A549 (cell line): ENCODE measurements at regions not wholly inside any gene's neighbourhood (a gene's known extent, or its start where the extent isn't known, plus 50 kb on each side); places are given as distances from the start of the nearest gene placed in this dataset.

ENCODE experiments used
- CHD2 ChIP-seq: fragments of 150-350 bp; IDR thresholded peaks from 2 replicates; pipeline ENCODE4 v1.6.1; 2014; ENCODE audit warnings: low read length; ENCODE audit not compliant: partially characterized antibody
- CTCF ChIP-seq: fragments of >200 bp; sonication (Bioruptor Twin); formaldehyde crosslinking; IDR thresholded peaks from 3 replicates; pipeline ENCODE4 v1.5.1; 2016
- EHMT2 ChIP-seq: fragments of 200-600 bp; sonication (generic); IDR thresholded peaks from 2 replicates; pipeline ENCODE4 v1.6.1; 2016; ENCODE audit warnings: antibody characterized with exemption, low read depth, mild to moderate bottlenecking, moderate library complexity
- EP300 ChIP-seq, 2 experiments: fragments of >200 bp; sonication (Bioruptor Twin); formaldehyde crosslinking; IDR thresholded peaks; 2 replicates in 1 of 2; 3 replicates in 1 of 2; pipeline ENCODE4 v1.6.1; 2016 to 2017
- HOXB13 ChIP-seq: fragments of 250-450 bp; sonication (Bioruptor Pico); IDR thresholded peaks from 2 replicates; pipeline ENCODE4 v1.5.0; 2020; ENCODE audit warnings: low read depth, mild to moderate bottlenecking, moderate library complexity
- MAFK ChIP-seq: fragments of 450-650 bp; IDR thresholded peaks from 2 replicates; pipeline ENCODE4 v1.6.1; 2014; ENCODE audit not compliant: partially characterized antibody
- PHF8 ChIP-seq: fragments of 200-600 bp; sonication (generic); IDR thresholded peaks from 2 replicates; pipeline ENCODE4 v1.6.1; 2016; ENCODE audit warnings: low read depth, mild to moderate bottlenecking, antibody characterized with exemption, moderate library complexity, borderline replicate concordance
- POLR2A ChIP-seq: IDR thresholded peaks from 2 replicates; pipeline ENCODE4 v1.6.1; 2012; ENCODE audit warnings: mild to moderate bottlenecking, low read length
- RCOR1 ChIP-seq: fragments of 150-350 bp; IDR thresholded peaks from 2 replicates; pipeline ENCODE4 v1.6.1; 2014; ENCODE audit warnings: antibody characterized with exemption, low read length, low read depth
- REST ChIP-seq: fragments of 200-600 bp; sonication (generic); IDR thresholded peaks from 2 replicates; pipeline ENCODE4 v1.6.1; 2016; ENCODE audit warnings: antibody characterized with exemption, mild to moderate bottlenecking, moderate library complexity
- SREBF2 ChIP-seq: fragments of 450-650 bp; IDR thresholded peaks from 2 replicates; pipeline ENCODE4 v1.6.1; 2014; ENCODE audit warnings: mild to moderate bottlenecking, moderate library complexity
- ZFP36 ChIP-seq: fragments of 450-650 bp; IDR thresholded peaks from 2 replicates; pipeline ENCODE4 v1.6.1; 2014; ENCODE audit warnings: borderline replicate concordance; ENCODE audit not compliant: partially characterized antibody

GRCh38 chr10:78937800-78938694 is 130.7 kb upstream of the ZMIZ1 start:
- TF ChIP-seq EP300 (IDR thresholded peaks at IDR 0.05) = no peak
- no peak for TF ChIP-seq CHD2
- peak; percentile 15; the same call in 1 of the 3 replicates for TF ChIP-seq CTCF
- no peak for TF ChIP-seq POLR2A
- TF ChIP-seq EHMT2 = no peak
- no peak for TF ChIP-seq SREBF2
- TF ChIP-seq MAFK = no peak
- TF ChIP-seq PHF8 = no peak
- TF ChIP-seq RCOR1 = no peak
- no peak for TF ChIP-seq HOXB13 (CRISPR knock-in tag)
- no peak for TF ChIP-seq REST
- no peak for TF ChIP-seq ZFP36
